Lower leg skin (tissue), 4 donors: ENCODE measurements at regions not wholly inside any gene's neighbourhood (a gene's known extent, or its start where the extent isn't known, plus 50 kb on each side); places are given as distances from the start of the nearest gene placed in this dataset.
"Not testable (repeated sequence)": the region's sequence is repeated elsewhere in the genome, so short reads cannot be mapped to it uniquely, and the experiment has no call there.

Experiments
- DNase-seq, 2 donors: peaks; one replicate each; pipeline ENCODE4 v3.0.0-alpha.2; 2019; ENCODE audit warnings: low spot score in 2 of 2
- H3K4me3 ChIP-seq: fragments of 200-600 bp; sonication (generic); 2 replicates; pipeline ENCODE4 v1.5.1; 2017; ENCODE audit warnings: mild to moderate bottlenecking, low read depth; ENCODE audit not compliant: poor library complexity, severe bottlenecking
- CTCF ChIP-seq, 3 donors: fragments of 450-650 bp; IDR thresholded peaks; one replicate each; pipeline ENCODE4 v1.5.1; 2016; ENCODE audit warnings: antibody characterized with exemption in 3 of 3, mild to moderate bottlenecking in 3 of 3, moderate library complexity in 2 of 3
- POLR2A ChIP-seq, 2 donors: fragments of 450-650 bp; IDR thresholded peaks; one replicate each; pipeline ENCODE4 v1.6.1; 2016 to 2017; ENCODE audit warnings: antibody characterized with exemption in 2 of 2, mild to moderate bottlenecking in 1 of 2, moderate library complexity in 1 of 2
- WGBS, 2 donors: methylation state at CpG; one replicate each; pipeline ENCODE4 v1.1.5; 2018; 5-methylcytosine and 5-hydroxymethylcytosine counted together
- intact Hi-C: fragments of 100-400 bp; cut with DNase I; formaldehyde crosslinking; loops from one replicate; pipeline ENCODE4 v1.15.0; 2023; ENCODE audit warnings: low total_unique reads

- H3K4me3 ChIP-seq, result no peak overlapping the region
- TF ChIP-seq CTCF (IDR thresholded peaks at IDR 0.05), result no peak
- TF ChIP-seq POLR2A (IDR thresholded peaks at IDR 0.05), result no peak
- no peak for DNase-seq
- intact Hi-C loops, result no loop called here
- WGBS, 2 donors, result 91 to 97% methylated on average over 4 of the region's 4 CpGs
These were observed 100.3 kb upstream of the PCSK1 start for GRCh38 chr5:96533371-96533770.

- no peak for TF ChIP-seq POLR2A (IDR thresholded peaks at IDR 0.05)
- TF ChIP-seq CTCF (IDR thresholded peaks at IDR 0.05), result no peak
- WGBS, 2 donors, result 69 to 77% methylated on average over 3 of the region's 3 CpGs
These were observed 104.3 kb upstream of the PCSK1 start for GRCh38 chr5:96537386-96537785.

GRCh38 chr5:96538808-96539250 lies 105.8 kb upstream of the PCSK1 start:
- intact Hi-C loops, result no loop called here
- no peak for DNase-seq
- 70 to 77% methylated on average over 1 of the region's 1 CpG for WGBS, 2 donors
- no peak overlapping the region for H3K4me3 ChIP-seq
- TF ChIP-seq CTCF (IDR thresholded peaks at IDR 0.05) (no peak), POLR2A (IDR thresholded peaks at IDR 0.05) (no peak)

More at GRCh38 chr5:96537386-96537785, 104.3 kb upstream of the PCSK1 start:
- no peak overlapping the region for H3K4me3 ChIP-seq
- intact Hi-C loops, result no loop called here
- no peak for DNase-seq

- intact Hi-C loops, result no loop called here
- DNase-seq, result no peak
- WGBS, 2 donors, result 68 to 76% methylated on average over 1 of the region's 1 CpG
These were observed 113.1 kb upstream of the PCSK1 start for GRCh38 chr5:96546120-96546519.

GRCh38 chr5:96547486-96547885 lies 114.4 kb upstream of the PCSK1 start:
- 65 to 68% methylated on average over 4 of the region's 4 CpGs for WGBS, 2 donors
- TF ChIP-seq POLR2A (IDR thresholded peaks at IDR 0.05) (no peak), CTCF (IDR thresholded peaks at IDR 0.05) (no peak)
- H3K4me3 ChIP-seq, result no peak overlapping the region
- intact Hi-C loops, result no loop called here
- no peak for DNase-seq

More at GRCh38 chr5:96546120-96546519, 113.1 kb upstream of the PCSK1 start:
- TF ChIP-seq CTCF (IDR thresholded peaks at IDR 0.05) (no peak), POLR2A (IDR thresholded peaks at IDR 0.05) (no peak)
- no peak overlapping the region for H3K4me3 ChIP-seq

- TF ChIP-seq POLR2A (IDR thresholded peaks at IDR 0.05), result no peak
- TF ChIP-seq CTCF (IDR thresholded peaks at IDR 0.05), result no peak
- WGBS, 2 donors, result 46 to 63% methylated on average over 2 of the region's 2 CpGs
- DNase-seq, result no peak
- H3K4me3 ChIP-seq, result no peak overlapping the region
- intact Hi-C loops, result no loop called here
These were observed 113.3 kb upstream of the CAST start for GRCh38 chr5:96548905-96549304.

- intact Hi-C loops, DNase-seq, H3K4me3 ChIP-seq: not testable (repeated sequence)
- 90 to 95% methylated on average over 2 of the region's 2 CpGs for WGBS, 2 donors
These were observed 101.3 kb upstream of the CAST start for GRCh38 chr5:96560857-96561256.
